Common myeloid progenitor, CD34-positive (primary cell): ENCODE measurements at regions not wholly inside any gene's neighbourhood (a gene's known extent, or its start where the extent isn't known, plus 50 kb on each side); places are given as distances from the start of the nearest gene placed in this dataset.
"Not testable (repeated sequence)": the region's sequence is repeated elsewhere in the genome, so short reads cannot be mapped to it uniquely, and the experiment has no call there.

Experiments
- CTCF ChIA-PET: fragments of 350-600 bp; sonication (Branson Sonifier 250); formaldehyde crosslinking; loops from one replicate; lab custom pipeline; 2021; ENCODE audit warnings: antibody characterized with exemption; lab: Charles Lee
- POLR2A ChIA-PET: fragments of 350-600 bp; sonication (Branson Sonifier 250); formaldehyde crosslinking; loops from one replicate; lab custom pipeline; 2021; ENCODE audit warnings: antibody characterized with exemption; lab: Charles Lee
- DNase-seq, 3 donors: peaks; one replicate each; pipeline versions ENCODE4 v3.0.0 to v3.0.0-alpha.2; 2013
- H3K27ac ChIP-seq, 2 experiments: 1 replicate in 1 of 2; 2 replicates in 1 of 2; pipeline ENCODE4 v1.7.0; 2013; ENCODE audit warnings: inconsistent platforms in 2 of 2, low read length in 2 of 2, mild to moderate bottlenecking in 2 of 2, low read depth in 1 of 2, moderate library complexity in 1 of 2; ENCODE audit not compliant: severe bottlenecking in 2 of 2, insufficient read depth in 1 of 2, poor library complexity in 1 of 2
- H3K27me3 ChIP-seq, 5 experiments: replicated peaks in 2 of 5; 1 replicate in 3 of 5; 2 replicates in 2 of 5; pipeline versions ENCODE4 v1.6.1 to v1.7.0; 2013; ENCODE audit warnings: low read length in 4 of 5, mild to moderate bottlenecking in 2 of 5, moderate library complexity in 2 of 5, inconsistent platforms in 1 of 5; ENCODE audit not compliant: insufficient read depth in 5 of 5, control insufficient read depth in 4 of 5
- H3K36me3 ChIP-seq, 4 experiments: 1 replicate in 2 of 4; 2 replicates in 2 of 4; pipeline versions ENCODE4 v1.6.1 to v1.7.0; 2013; ENCODE audit warnings: low read length in 3 of 4, control low read depth in 1 of 4, mild to moderate bottlenecking in 1 of 4; ENCODE audit not compliant: control insufficient read depth in 4 of 4, insufficient read depth in 4 of 4
- H3K4me1 ChIP-seq, 4 experiments: 1 replicate in 3 of 4; 2 replicates in 1 of 4; pipeline versions ENCODE4 v1.6.1 to v1.7.1; 2013; ENCODE audit warnings: low read length in 3 of 4, mild to moderate bottlenecking in 3 of 4, control low read depth in 1 of 4, inconsistent platforms in 1 of 4, moderate library complexity in 1 of 4; ENCODE audit not compliant: control insufficient read depth in 4 of 4, insufficient read depth in 4 of 4; ENCODE audit errors: control extremely low read depth in 1 of 4
- H3K4me3 ChIP-seq, 7 experiments: 1 replicate in 4 of 7; 2 replicates in 3 of 7; pipeline versions ENCODE4 v1.5.1 to v1.7.0; 2013; ENCODE audit warnings: mild to moderate bottlenecking in 7 of 7, low read length in 6 of 7, moderate library complexity in 6 of 7, inconsistent platforms in 2 of 7, low read depth in 2 of 7, control low read depth in 1 of 7; ENCODE audit not compliant: insufficient read depth in 4 of 7, control insufficient read depth in 1 of 7; ENCODE audit errors: extremely low read depth in 1 of 7
- H3K9me3 ChIP-seq, 5 experiments: 1 replicate in 4 of 5; 2 replicates in 1 of 5; pipeline versions ENCODE4 v1.6.1 to v1.7.1; 2013; ENCODE audit warnings: low read length in 4 of 5, mild to moderate bottlenecking in 2 of 5, inconsistent platforms in 1 of 5, low read depth in 1 of 5, moderate library complexity in 1 of 5; ENCODE audit not compliant: control insufficient read depth in 4 of 5, insufficient read depth in 2 of 5; ENCODE audit errors: control extremely low read depth in 1 of 5
- WGBS: methylation state at CpG from one replicate; pipeline ENCODE4 v1.1.5; 2013; ENCODE audit not compliant: insufficient coverage; 5-methylcytosine and 5-hydroxymethylcytosine counted together

DNA sequence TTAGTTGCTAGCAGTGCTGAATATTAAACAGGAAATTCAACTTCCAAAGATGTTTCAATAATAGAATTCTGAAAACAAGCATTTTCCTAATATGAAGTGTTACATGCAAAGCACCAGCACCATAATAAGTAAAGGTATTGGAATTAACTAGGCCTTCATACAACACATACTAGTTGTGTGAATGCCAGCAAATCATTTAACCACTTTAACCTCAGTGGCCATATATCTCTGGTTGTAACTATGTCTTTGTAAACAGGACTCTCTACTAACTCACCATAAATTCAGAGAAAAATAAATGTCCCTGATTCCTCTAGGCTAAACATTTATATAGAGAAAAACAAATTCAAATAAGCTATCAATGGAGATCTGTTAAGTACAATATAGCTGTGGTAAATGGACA, 175.7 kb upstream of the NBPF9 start:
- POLR2A ChIA-PET, H3K4me1 ChIP-seq, DNase-seq, H3K27me3 ChIP-seq, H3K4me3 ChIP-seq, H3K9me3 ChIP-seq, H3K36me3 ChIP-seq, H3K27ac ChIP-seq, CTCF ChIA-PET: not testable (repeated sequence)

GRCh38 chr1:149279512-149279911, 176.2 kb upstream of the NBPF9 start:
- H3K4me3 ChIP-seq, CTCF ChIA-PET, H3K9me3 ChIP-seq, H3K4me1 ChIP-seq, H3K27ac ChIP-seq, H3K36me3 ChIP-seq, DNase-seq, H3K27me3 ChIP-seq, POLR2A ChIA-PET: not testable (repeated sequence)
- WGBS = no CpG with 5 or more reads among the region's 2 CpGs

GRCh38 chr1:149284773-149285172, 181.4 kb upstream of the NBPF9 start:
- DNase-seq, H3K27ac ChIP-seq, CTCF ChIA-PET, H3K4me1 ChIP-seq, POLR2A ChIA-PET, H3K4me3 ChIP-seq, H3K9me3 ChIP-seq, H3K36me3 ChIP-seq, H3K27me3 ChIP-seq: not testable (repeated sequence)
- no CpG with 5 or more reads among the region's 4 CpGs for WGBS

GRCh38 chr1:149285205-149285604, 181.9 kb upstream of the NBPF9 start:
- POLR2A ChIA-PET, CTCF ChIA-PET, H3K36me3 ChIP-seq, H3K4me3 ChIP-seq, H3K9me3 ChIP-seq, H3K27ac ChIP-seq, H3K4me1 ChIP-seq, H3K27me3 ChIP-seq, DNase-seq: not testable (repeated sequence)
- WGBS = no CpG with 5 or more reads among the region's 14 CpGs

DNA sequence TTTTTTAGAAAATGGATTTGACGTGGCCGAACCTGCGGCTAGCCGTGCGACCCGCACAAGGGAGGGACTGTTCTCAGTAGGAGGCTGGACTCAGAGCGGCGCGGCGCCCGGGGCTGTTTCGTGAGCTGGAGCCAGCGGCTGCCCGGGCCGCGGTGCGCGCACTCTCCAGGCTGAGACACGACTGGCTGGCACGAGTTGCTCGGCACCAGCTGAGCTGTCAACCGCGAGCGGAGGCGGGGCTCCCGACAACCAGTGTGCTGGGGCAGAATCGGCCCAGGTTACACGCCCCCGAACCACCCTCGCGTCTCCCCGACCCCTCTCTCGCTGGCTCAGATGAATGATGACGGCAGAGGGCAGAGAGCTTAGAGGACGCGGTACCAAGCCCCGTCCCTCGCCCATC, 182.3 kb upstream of the NBPF9 start:
- H3K4me1 ChIP-seq, POLR2A ChIA-PET, H3K4me3 ChIP-seq, H3K9me3 ChIP-seq, DNase-seq, H3K36me3 ChIP-seq, CTCF ChIA-PET, H3K27ac ChIP-seq, H3K27me3 ChIP-seq: not testable (repeated sequence)
- no CpG with 5 or more reads among the region's 38 CpGs for WGBS

GRCh38 chr1:149288580-149288979, 185.2 kb upstream of the NBPF9 start:
- H3K36me3 ChIP-seq, DNase-seq, H3K27me3 ChIP-seq, CTCF ChIA-PET, H3K9me3 ChIP-seq, H3K4me1 ChIP-seq, H3K27ac ChIP-seq, POLR2A ChIA-PET, H3K4me3 ChIP-seq: not testable (repeated sequence)
- no CpG with 5 or more reads among the region's 1 CpG for WGBS

DNA sequence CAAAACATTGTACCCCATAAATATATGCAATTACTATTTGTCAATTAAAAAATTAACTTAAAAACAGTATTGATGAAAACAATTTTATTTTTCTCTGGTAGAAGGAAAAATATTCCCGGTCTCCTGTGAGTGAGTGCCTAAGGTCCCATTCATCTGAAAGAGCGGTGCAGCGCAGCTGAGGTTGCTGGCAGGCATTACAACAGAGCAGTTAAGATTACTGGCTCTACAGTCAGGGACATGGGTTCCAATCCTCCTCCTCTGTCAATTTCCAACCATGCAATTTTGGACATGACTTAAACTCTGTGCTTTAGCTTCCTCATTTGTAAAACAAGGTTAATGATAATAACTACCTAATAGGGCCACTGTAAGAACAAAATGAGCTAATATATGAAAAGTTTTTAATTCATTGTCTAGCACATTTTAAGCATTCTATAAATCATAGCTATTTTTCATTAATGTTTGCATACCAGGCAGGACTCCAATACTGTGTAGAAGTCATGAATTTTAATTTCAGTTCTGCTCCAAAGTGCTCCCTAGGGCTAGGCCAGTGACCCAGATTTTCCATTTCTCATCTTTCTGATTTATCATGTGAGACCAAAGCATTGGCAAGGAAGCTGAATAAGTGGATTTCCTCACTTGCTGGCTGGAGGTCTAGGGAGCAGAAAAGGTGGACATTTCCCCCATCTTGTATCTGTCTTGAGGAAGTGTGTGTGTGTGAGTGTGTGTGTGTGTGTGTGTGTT, 174.2 kb upstream of the NBPF19 start:
- H3K36me3 ChIP-seq, CTCF ChIA-PET, DNase-seq, H3K27ac ChIP-seq, H3K4me3 ChIP-seq, H3K27me3 ChIP-seq, H3K4me1 ChIP-seq, POLR2A ChIA-PET, H3K9me3 ChIP-seq: not testable (repeated sequence)
- no CpG with 5 or more reads among the region's 3 CpGs for WGBS
